GM12872 (cell line): ENCODE measurements at regions not wholly inside any gene's neighbourhood (a gene's known extent, or its start where the extent isn't known, plus 50 kb on each side); places are given as distances from the start of the nearest gene placed in this dataset.

Source experiments
- TF ChIP-seq, protein P1 (sequence below): IDR thresholded peaks from 3 replicates; pipeline ENCODE4 v1.5.1; 2011; ENCODE audit warnings: low read depth, mild to moderate bottlenecking, low read length, moderate library complexity; ENCODE audit not compliant: insufficient read depth

DNA sequence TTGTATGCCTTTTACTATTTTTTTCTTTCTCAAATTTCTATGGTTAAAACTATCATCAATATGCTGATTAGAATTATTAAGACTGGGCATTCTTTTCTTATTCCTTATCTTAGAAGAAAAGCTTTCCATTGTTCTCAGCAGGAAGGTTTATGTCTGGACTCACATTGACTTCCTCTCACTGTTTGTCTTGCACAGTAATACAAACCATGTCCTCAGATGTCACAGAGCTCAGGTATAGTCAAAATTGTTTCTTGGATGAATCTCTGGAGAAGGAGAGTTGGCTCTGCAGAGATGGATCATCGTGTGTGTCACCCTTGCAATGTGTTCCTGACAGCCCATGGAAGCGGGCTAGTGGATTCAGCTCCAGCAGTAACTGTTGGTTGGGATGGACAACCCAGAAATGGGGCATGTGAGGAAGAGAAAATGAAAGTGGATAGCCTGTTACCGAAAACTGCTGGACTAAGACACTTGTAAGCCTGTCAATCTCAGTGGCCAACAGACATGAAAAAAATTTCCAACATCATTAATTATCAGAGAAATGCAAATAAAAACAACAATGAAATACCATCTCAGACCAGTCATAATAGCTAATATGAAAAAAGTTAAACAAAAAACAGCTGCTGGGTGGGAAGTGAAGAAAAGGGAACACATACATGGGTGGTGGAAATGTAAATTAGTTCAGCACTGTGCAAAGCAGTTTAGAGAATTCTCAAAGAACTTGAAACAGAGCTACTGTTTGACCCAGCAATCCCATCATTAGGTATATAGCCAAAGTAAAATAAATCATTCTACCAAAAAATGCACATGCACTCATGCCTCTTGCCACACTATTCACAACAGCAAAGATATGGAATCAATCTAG is 967.8 kb downstream of the TMEM121 start:
- TF ChIP-seq, protein P1, sequence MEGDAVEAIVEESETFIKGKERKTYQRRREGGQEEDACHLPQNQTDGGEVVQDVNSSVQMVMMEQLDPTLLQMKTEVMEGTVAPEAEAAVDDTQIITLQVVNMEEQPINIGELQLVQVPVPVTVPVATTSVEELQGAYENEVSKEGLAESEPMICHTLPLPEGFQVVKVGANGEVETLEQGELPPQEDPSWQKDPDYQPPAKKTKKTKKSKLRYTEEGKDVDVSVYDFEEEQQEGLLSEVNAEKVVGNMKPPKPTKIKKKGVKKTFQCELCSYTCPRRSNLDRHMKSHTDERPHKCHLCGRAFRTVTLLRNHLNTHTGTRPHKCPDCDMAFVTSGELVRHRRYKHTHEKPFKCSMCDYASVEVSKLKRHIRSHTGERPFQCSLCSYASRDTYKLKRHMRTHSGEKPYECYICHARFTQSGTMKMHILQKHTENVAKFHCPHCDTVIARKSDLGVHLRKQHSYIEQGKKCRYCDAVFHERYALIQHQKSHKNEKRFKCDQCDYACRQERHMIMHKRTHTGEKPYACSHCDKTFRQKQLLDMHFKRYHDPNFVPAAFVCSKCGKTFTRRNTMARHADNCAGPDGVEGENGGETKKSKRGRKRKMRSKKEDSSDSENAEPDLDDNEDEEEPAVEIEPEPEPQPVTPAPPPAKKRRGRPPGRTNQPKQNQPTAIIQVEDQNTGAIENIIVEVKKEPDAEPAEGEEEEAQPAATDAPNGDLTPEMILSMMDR, result no peak

DNA sequence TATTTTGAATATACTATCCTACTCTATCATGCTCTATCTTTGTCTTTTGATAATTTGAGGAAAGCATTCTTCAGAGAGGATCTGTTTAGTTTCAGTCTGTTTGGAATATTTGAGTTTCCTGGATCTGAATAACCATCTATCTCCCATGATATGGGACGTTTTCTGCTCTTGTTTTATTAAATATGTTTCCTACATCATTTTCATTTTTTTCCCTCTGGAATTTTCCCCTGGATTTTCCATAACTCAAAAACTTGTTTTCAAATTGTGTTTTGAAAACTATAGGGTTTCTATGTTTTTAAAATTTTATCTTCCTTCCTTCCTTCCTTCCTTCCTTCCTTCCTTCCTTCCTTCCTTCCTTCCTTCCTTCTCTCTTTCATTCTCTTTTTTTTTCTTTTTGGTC is 974.2 kb downstream of the TMEM121 start:
- TF ChIP-seq, protein P1, result no peak

DNA sequence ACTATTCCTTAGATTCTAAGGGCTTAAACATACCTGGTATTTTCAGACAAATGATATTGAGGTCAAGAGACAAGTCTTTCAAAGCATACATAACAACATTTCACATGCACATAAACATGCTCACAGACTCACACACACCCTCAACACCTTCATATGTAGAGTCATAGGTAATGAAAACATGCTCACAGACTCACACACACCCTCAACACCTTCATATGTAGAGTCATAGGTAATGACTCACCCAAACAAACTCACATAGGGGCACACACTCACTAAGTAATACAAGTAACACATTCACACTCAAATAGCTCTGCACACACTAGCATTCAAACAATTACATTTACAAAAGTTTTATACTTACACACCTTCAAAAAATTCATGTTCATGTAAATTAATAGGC is 975.5 kb downstream of the TMEM121 start:
- TF ChIP-seq, protein P1, result no peak

DNA sequence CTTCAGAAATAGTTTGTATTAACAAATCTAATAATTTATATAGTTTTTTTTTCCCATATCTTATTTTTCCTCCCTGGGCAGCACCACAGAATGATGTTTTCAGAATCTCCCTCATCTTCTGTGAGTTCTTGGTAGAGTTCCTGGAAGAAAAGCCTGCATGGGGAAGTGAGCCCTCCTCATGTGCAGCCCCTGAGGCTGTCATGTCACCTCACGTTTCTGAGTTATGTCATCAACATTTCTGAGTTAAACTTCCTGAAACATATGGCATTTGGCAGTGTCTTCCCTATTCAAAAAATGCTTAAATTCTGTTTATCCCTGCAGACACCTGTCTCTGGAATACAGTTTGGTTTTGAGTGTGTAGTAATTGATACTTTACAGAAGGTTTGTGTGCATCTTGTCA is 979.0 kb downstream of the TMEM121 start:
- TF ChIP-seq, protein P1, result no peak

DNA sequence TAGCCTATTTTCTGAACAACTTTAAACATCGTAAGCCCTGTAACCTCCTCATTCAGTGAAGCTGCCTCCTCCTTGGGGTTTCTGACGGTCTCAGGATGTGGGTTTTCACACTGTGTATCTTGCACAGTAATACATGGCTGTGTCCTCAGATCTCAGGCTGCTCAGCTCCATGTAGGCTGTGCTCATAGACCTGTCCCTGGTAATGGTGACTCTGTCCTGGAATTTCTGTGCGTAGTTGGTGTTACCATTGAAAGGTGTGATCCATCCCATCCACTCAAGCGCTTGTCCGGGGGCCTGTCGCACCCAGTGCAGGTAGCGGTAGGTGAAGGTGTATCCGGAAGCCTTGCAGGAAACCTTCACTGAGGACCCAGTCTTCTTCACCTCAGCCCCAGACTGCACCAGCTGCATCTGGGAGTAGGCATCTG is 980.5 kb downstream of the TMEM121 start:
- TF ChIP-seq, protein P1, result no peak

DNA sequence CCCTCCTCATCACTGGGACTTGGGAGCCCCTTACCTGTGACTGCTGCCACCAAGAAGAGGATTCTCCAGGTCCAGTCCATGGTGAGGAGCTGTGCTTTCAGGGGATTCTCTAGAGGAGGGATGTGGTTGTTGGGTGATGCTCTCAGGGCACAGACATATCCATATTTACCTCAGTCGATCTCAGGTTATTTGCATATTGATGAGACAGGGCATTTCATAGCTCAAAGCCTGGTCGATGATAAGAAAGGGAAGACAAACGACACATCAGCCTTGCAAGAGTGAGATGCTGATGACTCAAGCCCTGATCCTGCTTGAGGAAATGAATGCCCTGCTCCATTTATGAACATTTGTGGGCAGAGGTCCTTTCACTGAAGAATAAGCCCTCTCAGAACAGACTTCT is 981.0 kb downstream of the TMEM121 start:
- TF ChIP-seq, protein P1, result no peak

DNA sequence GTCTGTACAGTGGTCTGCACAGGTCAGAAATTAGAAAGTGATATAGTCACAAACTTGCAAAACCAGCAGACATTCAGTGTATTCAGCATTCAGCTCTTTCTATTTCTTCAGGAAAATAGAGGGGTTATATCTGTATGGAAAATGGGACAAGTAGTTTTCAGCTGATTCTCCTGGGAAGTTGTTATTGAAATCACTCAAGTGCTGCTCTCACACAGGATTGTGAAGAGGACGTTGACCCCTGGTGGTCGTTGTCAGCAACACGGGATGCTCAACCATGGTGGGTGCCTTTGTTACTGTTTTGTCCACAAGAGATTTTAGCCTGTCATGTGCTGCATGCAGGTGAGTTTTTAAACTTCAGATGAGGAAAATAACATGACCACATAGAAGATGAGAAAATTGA is 981.8 kb downstream of the TMEM121 start:
- TF ChIP-seq, protein P1, result no peak

DNA sequence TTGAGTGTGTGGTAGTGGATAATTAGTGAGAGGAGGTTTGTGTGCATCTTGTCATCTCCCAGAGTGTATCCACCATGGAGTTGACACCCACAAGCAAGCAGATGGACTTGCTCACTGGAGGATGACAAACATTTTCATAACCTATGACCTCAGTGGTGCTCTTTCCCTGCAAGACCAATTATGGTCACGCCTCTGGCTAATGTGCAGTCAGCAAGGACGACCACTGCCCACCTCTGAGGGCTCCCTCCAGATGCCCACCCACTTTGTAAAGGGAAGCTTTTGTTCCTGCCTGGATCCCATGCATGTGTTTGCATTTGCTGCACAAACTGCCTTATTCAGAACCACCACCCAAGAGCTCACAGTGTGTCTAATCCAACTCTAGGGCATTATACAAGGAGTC is 982.8 kb downstream of the TMEM121 start:
- TF ChIP-seq, protein P1, result no peak
